ENCODE measurements at regions not wholly inside any gene's neighbourhood (a gene's known extent, or its start where the extent isn't known, plus 50 kb on each side); places are given as distances from the start of the nearest gene placed in this dataset.

DNA sequence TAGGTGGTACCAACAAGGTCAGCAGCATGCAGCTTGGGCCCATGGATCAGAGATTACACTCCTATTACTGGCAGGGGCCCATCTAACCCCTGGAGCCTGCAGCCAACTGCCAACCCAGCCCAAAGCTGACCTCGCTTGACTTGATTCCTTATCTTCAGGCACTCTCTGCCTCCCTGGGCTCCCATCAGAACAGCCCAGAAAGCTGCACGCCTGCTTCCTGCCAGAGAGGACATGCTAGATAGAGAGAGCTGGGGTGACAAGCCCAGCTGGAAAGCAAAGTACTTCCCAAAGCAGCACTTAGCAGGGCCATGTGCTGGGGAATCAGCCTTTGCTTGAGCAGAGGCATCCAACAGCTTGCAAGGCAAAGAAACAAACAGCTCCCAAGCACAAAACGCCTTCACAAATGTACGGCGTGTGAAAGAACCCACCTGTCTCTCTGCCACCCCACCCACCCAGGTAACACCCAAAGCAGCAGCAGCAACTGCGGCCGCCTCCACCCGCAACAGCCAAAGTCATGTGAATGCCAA, 74.2 kb upstream of the NLK start:
- no peaks in the 10 kb centered on the region for H3K27me3 ChIP-seq
- no peaks in the 10 kb centered on the region for H3K9me3 ChIP-seq
- TF ChIP-seq, protein P1, sequence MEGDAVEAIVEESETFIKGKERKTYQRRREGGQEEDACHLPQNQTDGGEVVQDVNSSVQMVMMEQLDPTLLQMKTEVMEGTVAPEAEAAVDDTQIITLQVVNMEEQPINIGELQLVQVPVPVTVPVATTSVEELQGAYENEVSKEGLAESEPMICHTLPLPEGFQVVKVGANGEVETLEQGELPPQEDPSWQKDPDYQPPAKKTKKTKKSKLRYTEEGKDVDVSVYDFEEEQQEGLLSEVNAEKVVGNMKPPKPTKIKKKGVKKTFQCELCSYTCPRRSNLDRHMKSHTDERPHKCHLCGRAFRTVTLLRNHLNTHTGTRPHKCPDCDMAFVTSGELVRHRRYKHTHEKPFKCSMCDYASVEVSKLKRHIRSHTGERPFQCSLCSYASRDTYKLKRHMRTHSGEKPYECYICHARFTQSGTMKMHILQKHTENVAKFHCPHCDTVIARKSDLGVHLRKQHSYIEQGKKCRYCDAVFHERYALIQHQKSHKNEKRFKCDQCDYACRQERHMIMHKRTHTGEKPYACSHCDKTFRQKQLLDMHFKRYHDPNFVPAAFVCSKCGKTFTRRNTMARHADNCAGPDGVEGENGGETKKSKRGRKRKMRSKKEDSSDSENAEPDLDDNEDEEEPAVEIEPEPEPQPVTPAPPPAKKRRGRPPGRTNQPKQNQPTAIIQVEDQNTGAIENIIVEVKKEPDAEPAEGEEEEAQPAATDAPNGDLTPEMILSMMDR (IDR thresholded peaks at IDR 0.05) = no peak
- TF ChIP-seq EP300 (IDR thresholded peaks at IDR 0.05) (no peak), POLR2A (IDR thresholded peaks at IDR 0.05) (no peak), POLR2AphosphoS5 (IDR thresholded peaks at IDR 0.05) (no peak)
- no peak overlapping the region for H3K27ac ChIP-seq
- H3K36me3 ChIP-seq = no peaks in the 10 kb centered on the region
- WGBS, 5 donors = 58 to 69% (median 68%) methylated on average over 8 of the region's 8 CpGs
- no peaks in the 10 kb centered on the region for H3K4me1 ChIP-seq
- intact Hi-C loops (cut with DNase I; ENCODE audit: low total_unique reads) = no loop called here
- peak; percentile 36 for DNase-seq
- H3K4me3 ChIP-seq = no peak overlapping the region

DNA sequence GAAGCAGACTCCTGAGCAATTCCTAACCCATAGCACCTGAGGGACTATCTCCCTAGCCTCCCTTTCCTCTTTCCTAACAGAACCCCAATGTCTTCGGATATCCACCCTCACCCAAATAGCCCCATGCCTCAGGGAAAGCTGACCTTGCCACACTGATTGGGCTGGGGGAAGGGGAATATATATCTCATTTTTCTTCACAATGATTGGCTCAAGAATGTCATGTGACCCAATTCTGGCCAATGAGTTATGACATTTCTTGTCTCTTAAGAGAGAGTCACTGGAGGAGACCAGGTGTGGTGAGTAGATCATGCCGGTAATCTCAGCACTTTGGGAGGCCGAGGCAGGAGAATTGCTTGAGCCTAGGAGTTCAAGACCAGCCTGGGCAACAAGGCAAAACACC, 71.9 kb upstream of the NLK start:
- Histone ChIP-seq H3K27me3 (no peaks in the 10 kb centered on the region), H3K36me3 (no peaks in the 10 kb centered on the region), H3K9me3 (no peaks in the 10 kb centered on the region), H3K4me3 (no peak overlapping the region), H3K27ac (no peak overlapping the region), H3K4me1 (no peaks in the 10 kb centered on the region)
- intact Hi-C loops (cut with DNase I; ENCODE audit: low total_unique reads) = no loop called here
- TF ChIP-seq, protein P1 (IDR thresholded peaks at IDR 0.05) = no peak
- TF ChIP-seq EP300 (IDR thresholded peaks at IDR 0.05) = no peak
- no peak for TF ChIP-seq POLR2A (IDR thresholded peaks at IDR 0.05)
- DNase-seq = no peak
- 92 to 97% (median 95%) methylated on average over 3 of the region's 3 CpGs for WGBS, 5 donors

DNA sequence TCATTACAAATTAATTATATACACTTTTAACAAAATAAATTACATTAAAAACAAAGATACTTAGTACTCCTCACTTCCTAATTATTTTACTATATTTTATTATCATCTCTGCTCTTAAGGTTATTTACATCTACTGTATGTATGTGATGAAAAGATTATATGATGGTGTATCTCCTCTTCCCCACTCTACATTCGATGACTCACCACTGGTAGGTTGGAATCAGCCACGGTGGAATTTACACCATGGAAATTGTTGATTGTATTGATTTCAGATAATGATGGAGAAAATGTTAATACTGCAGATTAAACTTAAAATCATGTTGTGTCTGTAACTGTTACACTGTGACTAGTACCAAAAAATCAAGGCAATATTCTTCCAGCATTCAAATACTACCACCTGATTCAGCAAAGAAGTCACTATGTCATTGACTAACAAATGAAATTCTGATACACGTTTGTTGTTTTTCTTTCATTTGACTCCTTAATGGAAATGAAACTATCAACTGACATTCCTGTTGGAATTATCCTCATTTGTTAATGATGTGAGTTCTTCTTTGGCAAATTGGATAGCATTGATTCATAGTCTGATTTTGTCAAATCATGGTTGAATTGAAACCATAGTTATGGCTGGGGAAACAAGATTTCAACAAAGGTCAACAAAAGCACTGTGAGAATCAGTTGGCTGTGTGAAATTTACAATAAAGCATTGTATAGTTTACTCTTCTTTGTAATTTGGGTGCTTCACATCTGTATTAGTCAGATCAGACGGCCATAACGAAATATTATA, 69.0 kb upstream of the NLK start:
- TF ChIP-seq POLR2AphosphoS5 (IDR thresholded peaks at IDR 0.05) = no peak
- no peak for TF ChIP-seq EP300 (IDR thresholded peaks at IDR 0.05)
- no peak for TF ChIP-seq POLR2A (IDR thresholded peaks at IDR 0.05)
- TF ChIP-seq, protein P1 (IDR thresholded peaks at IDR 0.05) = no peak
- 79 to 85% (median 83%) methylated on average over 5 of the region's 5 CpGs for WGBS, 5 donors
- intact Hi-C loops (cut with DNase I; ENCODE audit: low total_unique reads) = no loop called here
- H3K9me3 ChIP-seq = no peaks in the 10 kb centered on the region
- no peak for DNase-seq
- no peaks in the 10 kb centered on the region for H3K36me3 ChIP-seq
- H3K27ac ChIP-seq = no peak overlapping the region
- no peaks in the 10 kb centered on the region for H3K27me3 ChIP-seq
- no peaks in the 10 kb centered on the region for H3K4me1 ChIP-seq
- H3K4me3 ChIP-seq = no peak overlapping the region

DNA sequence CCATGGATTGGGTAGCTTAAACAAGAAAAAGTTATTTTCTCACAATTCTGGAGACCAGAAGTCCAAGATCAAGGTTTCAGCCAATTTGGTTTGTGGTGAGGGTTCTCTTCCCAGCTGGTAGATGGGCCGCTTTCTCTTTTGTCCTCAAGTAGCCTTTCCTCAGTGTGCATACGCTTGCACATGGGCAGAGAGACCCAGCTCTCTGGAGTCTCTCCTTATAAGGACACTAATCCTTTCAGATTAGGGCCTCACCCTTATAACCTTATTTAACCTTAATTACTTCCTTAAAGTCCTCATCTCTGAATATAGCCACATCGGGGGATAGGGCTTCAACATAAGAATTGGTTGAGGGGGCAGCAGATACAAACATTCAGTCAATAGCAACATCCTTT, 68.4 kb upstream of the NLK start:
- TF ChIP-seq POLR2AphosphoS5 (IDR thresholded peaks at IDR 0.05) (no peak), POLR2A (IDR thresholded peaks at IDR 0.05) (no peak), EP300 (IDR thresholded peaks at IDR 0.05) (no peak)
- TF ChIP-seq, protein P1 (IDR thresholded peaks at IDR 0.05) = no peak
- Histone ChIP-seq H3K36me3 (no peaks in the 10 kb centered on the region), H3K9me3 (no peaks in the 10 kb centered on the region), H3K27ac (no peak overlapping the region), H3K4me3 (no peak overlapping the region), H3K4me1 (no peaks in the 10 kb centered on the region), H3K27me3 (no peaks in the 10 kb centered on the region)
- WGBS, 5 donors = 86 to 93% (median 91%) methylated on average over 3 of the region's 3 CpGs
- DNase-seq = no peak
- intact Hi-C loops (cut with DNase I; ENCODE audit: low total_unique reads) = no loop called here

Data from stomach (tissue), 8 donors.